ENCODE measurements at regions not wholly inside any gene's neighbourhood (a gene's known extent, or its start where the extent isn't known, plus 50 kb on each side); places are given as distances from the start of the nearest gene placed in this dataset.

DNA sequence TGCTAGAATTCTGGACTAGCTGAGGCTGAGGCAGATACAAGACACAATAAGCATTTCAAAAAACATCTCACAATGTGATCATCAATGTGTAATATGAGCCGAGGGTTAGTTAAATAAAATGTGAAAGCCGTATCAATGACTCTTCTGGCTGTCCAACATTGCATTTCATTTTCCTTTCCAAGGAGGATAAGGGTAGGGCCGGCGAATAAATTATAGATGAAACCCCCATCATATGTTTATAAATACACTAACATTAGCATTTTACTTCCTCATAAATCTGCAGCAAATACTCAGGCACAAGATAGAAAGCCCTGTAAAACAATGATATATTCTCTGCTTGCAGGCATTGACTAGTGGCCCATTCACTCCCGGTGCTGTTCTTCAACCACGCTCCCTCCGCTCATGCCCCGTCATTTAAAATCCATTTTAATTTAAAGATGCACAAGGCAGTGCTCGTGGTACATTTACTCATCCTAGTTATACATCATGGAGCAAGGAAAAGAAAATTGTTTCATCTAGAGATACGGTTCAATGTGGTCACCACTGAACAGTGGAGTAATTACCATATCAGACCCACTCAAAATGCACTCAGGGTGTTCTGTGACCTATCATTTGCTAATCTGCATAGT, 59.9 kb upstream of the RCN1 start:
- Histone ChIP-seq H3K4ac (ENCODE audit: low read depth, low read length) (no peak overlapping the region), H3K4me1 (ENCODE audit: insufficient read depth, low read length) (no peaks in the 10 kb centered on the region), H2BK15ac (ENCODE audit: low read depth, low read length) (no peak overlapping the region), H4K91ac (ENCODE audit: insufficient read length, low read depth, low read length) (no peak overlapping the region), H3K79me2 (ENCODE audit: insufficient read depth, low read length) (no peaks in the 10 kb centered on the region), H3K23ac (ENCODE audit: insufficient read length, low read depth, low read length) (no peak overlapping the region), H3K18ac (ENCODE audit: insufficient read length, low read depth, low read length) (no peak overlapping the region), H3K9me3 (ENCODE audit: control insufficient read depth, low read depth, low read length) (no peaks in the 10 kb centered on the region), H3K56ac (ENCODE audit: insufficient read length, low read depth, low read length) (no peak overlapping the region), H3K23me2 (ENCODE audit: insufficient read length, low read depth, low read length, poor library complexity, severe bottlenecking) (no peaks in the 10 kb centered on the region), H3K4me2 (ENCODE audit: insufficient read depth, insufficient read length, low read length) (no peak overlapping the region), H2BK5ac (ENCODE audit: insufficient read length, low read length) (no peak overlapping the region), H3K9ac (ENCODE audit: extremely low read depth, insufficient read length, low read length) (no peak overlapping the region), H2BK120ac (ENCODE audit: low read depth, low read length, poor library complexity, severe bottlenecking) (no peak overlapping the region), H2AK5ac (ENCODE audit: insufficient read length, low read length) (no peak overlapping the region), H4K20me1 (ENCODE audit: control insufficient read depth, insufficient read depth, insufficient read length) (no peaks in the 10 kb centered on the region), H4K5ac (ENCODE audit: insufficient read length, low read depth, low read length) (no peak overlapping the region), H3T11ph (ENCODE audit: low read length) (no peak overlapping the region), H3K79me1 (ENCODE audit: insufficient read depth, low read depth, low read length, poor library complexity, severe bottlenecking) (no peaks in the 10 kb centered on the region), H3K27me3 (ENCODE audit: insufficient read depth, low read length) (no peaks in the 10 kb centered on the region), H2BK12ac (ENCODE audit: insufficient read length, low read depth, low read length) (no peak overlapping the region), H4K8ac (replicated peaks; ENCODE audit: insufficient read length, low read depth, low read length) (no peak overlapping the region), H3K27ac (ENCODE audit: insufficient read length, low read depth, low read length) (no peak overlapping the region), H2BK20ac (ENCODE audit: low read depth, low read length, poor library complexity, severe bottlenecking) (no peak overlapping the region), H2AFZ (ENCODE audit: low read length) (no peak overlapping the region), H3K14ac (ENCODE audit: insufficient read depth, low read length) (no peak overlapping the region)
- no peak overlapping the region for H3K4me3 Mint-ChIP-seq
- no peaks in the 10 kb centered on the region for H3K36me3 Mint-ChIP-seq (ENCODE audit: insufficient read depth in 1 of 3, low read depth in 3 of 3)
- WGBS (ENCODE audit: extremely low coverage, insufficient read length, low lambda C conversion rate), result no CpG with 5 or more reads among the region's 10 CpGs
- TF ChIP-seq, protein P1, sequence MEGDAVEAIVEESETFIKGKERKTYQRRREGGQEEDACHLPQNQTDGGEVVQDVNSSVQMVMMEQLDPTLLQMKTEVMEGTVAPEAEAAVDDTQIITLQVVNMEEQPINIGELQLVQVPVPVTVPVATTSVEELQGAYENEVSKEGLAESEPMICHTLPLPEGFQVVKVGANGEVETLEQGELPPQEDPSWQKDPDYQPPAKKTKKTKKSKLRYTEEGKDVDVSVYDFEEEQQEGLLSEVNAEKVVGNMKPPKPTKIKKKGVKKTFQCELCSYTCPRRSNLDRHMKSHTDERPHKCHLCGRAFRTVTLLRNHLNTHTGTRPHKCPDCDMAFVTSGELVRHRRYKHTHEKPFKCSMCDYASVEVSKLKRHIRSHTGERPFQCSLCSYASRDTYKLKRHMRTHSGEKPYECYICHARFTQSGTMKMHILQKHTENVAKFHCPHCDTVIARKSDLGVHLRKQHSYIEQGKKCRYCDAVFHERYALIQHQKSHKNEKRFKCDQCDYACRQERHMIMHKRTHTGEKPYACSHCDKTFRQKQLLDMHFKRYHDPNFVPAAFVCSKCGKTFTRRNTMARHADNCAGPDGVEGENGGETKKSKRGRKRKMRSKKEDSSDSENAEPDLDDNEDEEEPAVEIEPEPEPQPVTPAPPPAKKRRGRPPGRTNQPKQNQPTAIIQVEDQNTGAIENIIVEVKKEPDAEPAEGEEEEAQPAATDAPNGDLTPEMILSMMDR (conservative IDR thresholded peaks at IDR 0.05), result no peak
- no peaks in the 10 kb centered on the region for H3K4me1 Mint-ChIP-seq
- H3K27ac Mint-ChIP-seq, result no peak overlapping the region
- no peaks in the 10 kb centered on the region for H3K9me3 Mint-ChIP-seq
- peaks cover under 1% of the 10 kb centered on the region; the same call in 1 of the 2 replicates for H3K27me3 Mint-ChIP-seq (ENCODE audit: low read depth)
- DNase-seq, result no peak
